Thymus (tissue), 11 donors: ENCODE measurements at regions not wholly inside any gene's neighbourhood (a gene's known extent, or its start where the extent isn't known, plus 50 kb on each side); places are given as distances from the start of the nearest gene placed in this dataset.

Experiments
- DNase-seq, 9 donors: peaks; one replicate each; pipeline ENCODE4 v3.0.0-alpha.2; 2013; ENCODE audit warnings: low spot score in 9 of 9, low read depth in 6 of 9, missing footprints in 1 of 9
- H3K27ac ChIP-seq, 2 donors: one replicate each; pipeline ENCODE4 v1.5.1; 2013; ENCODE audit warnings: control low read depth in 1 of 2, low read depth in 1 of 2, low read length in 1 of 2, mild to moderate bottlenecking in 1 of 2, moderate library complexity in 1 of 2
- H3K27me3 ChIP-seq, 2 donors: one replicate each; pipeline ENCODE4 v1.5.1; 2013; ENCODE audit warnings: low read length in 1 of 2; ENCODE audit not compliant: control insufficient read depth in 2 of 2, insufficient read depth in 1 of 2
- H3K36me3 ChIP-seq, 2 donors: one replicate each; pipeline ENCODE4 v1.5.1; 2013; ENCODE audit warnings: low read length in 1 of 2, mild to moderate bottlenecking in 1 of 2, moderate library complexity in 1 of 2; ENCODE audit not compliant: control insufficient read depth in 2 of 2, insufficient read depth in 2 of 2
- H3K4me1 ChIP-seq, 2 donors: one replicate each; pipeline ENCODE4 v1.5.1; 2013; ENCODE audit warnings: low read length in 2 of 2; ENCODE audit not compliant: control insufficient read depth in 2 of 2, insufficient read depth in 2 of 2
- H3K4me3 ChIP-seq, 2 donors: one replicate each; pipeline ENCODE4 v1.5.1; 2013; ENCODE audit warnings: low read length in 2 of 2, control low read depth in 1 of 2, mild to moderate bottlenecking in 1 of 2
- H3K9me3 ChIP-seq, 2 donors: one replicate each; pipeline ENCODE4 v1.5.1; 2013; ENCODE audit warnings: low read length in 1 of 2, mild to moderate bottlenecking in 1 of 2; ENCODE audit not compliant: control insufficient read depth in 2 of 2, insufficient read depth in 1 of 2
- WGBS: extraction: QIAGEN DNeasy Blood & Tissue Kit; methylation state at CpG from one replicate; pipeline ENCODE4 v1.1.7; 2013; 5-methylcytosine and 5-hydroxymethylcytosine counted together
- donor health status: healthy.

DNA sequence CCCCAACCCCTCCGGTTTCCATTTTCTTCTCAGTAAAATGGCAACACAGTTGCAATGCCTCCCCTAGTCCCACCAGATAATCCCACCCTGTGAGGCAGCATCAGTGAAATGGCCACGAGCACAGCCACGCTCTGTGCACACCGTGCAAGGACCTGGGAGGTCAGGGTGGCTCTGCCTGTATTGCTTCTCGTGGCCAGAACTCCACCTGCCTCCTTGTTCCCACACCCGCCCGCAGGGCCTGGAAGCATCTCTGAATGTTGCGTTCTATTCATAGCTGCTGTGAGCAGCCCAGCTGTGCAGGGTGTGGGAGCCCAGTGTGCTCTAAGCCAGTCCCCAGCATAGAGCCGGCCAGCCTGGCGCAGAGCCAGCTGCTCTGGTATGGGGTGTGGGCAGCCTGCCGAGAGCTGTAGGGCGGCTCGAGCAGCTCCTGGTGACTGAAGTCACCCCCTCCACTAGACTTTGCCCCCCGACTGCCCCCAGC lies 161.1 kb downstream of the DLL1 start:
- Histone ChIP-seq H3K36me3 (no peaks in the 10 kb centered on the region), H3K9me3 (peaks cover 0 to 1% of the 10 kb centered on the region in 2 donors), H3K4me1 (peaks cover 0 to 2% of the 10 kb centered on the region in 2 donors), H3K27me3 (no peaks in the 10 kb centered on the region), H3K27ac (no peak overlapping the region), H3K4me3 (no peak overlapping the region)
- no peak for DNase-seq
- 87% methylated on average over 14 of the region's 14 CpGs for WGBS

DNA sequence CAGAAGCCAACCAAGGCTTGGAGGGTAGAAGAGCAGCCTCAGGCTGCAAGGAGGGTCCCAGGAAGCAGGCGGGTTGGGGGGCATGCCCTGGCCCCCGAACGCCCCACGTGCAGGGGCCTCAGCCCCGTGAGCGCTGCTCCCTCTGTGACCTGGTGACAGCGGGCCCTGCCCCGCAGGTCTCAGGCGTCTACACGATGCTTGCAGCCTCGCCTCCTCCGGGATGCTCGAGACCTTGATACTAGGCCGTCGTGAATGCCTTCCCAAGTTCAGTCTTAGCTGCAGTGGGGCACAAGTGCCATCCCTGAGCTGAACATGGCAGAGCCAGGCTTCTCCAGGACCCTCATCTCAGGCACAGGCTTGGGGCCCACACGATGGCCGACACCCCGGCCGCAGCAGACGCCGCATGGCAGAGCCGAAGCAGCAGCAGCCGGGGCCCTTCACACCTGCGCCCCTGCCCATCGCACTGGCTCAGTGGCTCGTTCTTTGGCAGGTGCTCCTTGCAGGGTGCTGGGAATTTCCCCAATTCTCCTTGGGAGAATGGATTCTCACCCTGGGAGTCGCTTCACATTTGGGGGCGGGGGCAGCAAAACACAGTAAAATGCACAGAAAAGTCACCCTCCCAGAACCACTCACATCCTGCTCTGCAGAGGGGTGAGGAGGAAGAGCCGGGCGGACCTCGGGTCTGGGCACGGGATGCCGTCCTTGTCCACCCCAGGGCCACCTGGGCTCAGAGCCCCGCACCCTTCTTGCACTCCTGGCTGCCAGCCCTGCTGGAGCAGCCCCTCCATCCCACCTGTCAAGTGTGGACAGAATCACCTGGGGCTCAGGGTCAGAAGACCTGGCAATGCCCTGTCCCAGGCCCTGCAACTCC lies 161.8 kb downstream of the DLL1 start:
- Histone ChIP-seq H3K9me3 (peaks cover 0 to under 1% of the 10 kb centered on the region in 2 donors), H3K4me3 (no peak overlapping the region), H3K27ac (no peak overlapping the region), H3K36me3 (no peaks in the 10 kb centered on the region), H3K4me1 (peaks cover 0 to 2% of the 10 kb centered on the region in 2 donors), H3K27me3 (no peaks in the 10 kb centered on the region)
- 96% methylated on average over 34 of the region's 34 CpGs for WGBS
- DNase-seq, result no peak

DNA sequence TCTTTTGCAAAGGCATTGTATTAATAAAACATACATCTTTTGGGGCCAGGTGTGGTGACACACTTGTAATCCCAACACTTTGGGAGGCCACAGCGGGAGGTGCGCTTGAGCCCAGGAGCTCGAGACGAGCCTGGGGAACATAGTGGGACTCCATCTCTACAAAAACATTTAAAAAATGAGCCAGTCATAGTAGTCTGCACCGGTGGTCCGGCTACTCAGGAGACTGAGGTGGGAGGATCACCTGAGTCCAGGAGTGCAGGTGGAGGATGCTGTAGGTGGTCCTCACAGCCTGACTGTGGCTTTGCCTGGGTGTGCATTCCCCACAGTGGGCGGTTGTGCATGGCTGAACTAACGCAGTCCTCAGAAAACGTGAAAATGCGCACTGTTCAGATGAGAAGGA lies 162.5 kb downstream of the DLL1 start:
- Histone ChIP-seq H3K4me3 (no peak overlapping the region), H3K9me3 (no peaks in the 10 kb centered on the region), H3K4me1 (peaks cover 0 to 2% of the 10 kb centered on the region in 2 donors), H3K27ac (no peak overlapping the region), H3K36me3 (no peaks in the 10 kb centered on the region), H3K27me3 (no peaks in the 10 kb centered on the region)
- 95% methylated on average over 10 of the region's 10 CpGs for WGBS
- no peak for DNase-seq

DNA sequence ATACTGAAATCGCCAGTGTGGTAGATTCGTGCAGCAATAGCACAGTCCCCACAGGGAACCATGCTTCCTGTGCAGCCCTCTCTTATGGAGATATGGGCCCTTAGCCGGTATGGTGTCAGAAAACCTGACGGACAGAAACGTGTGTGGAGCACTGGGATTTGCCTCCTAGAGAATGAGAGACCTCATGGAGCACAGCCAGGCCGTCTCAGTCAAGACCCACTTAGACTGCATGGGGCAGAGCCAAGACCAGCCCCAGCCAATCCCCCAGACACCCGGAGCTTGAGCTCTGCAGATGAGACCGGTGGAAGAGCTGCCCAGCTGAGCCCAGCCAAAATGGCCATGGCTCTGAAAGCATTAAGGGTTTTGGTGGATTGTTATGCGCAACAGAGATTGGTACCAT lies 163.7 kb downstream of the DLL1 start:
- no peaks in the 10 kb centered on the region for H3K9me3 ChIP-seq
- H3K4me1 ChIP-seq, result peaks cover 0 to 2% of the 10 kb centered on the region in 2 donors
- no peak for DNase-seq
- no peak overlapping the region for H3K4me3 ChIP-seq
- no peak overlapping the region for H3K27ac ChIP-seq
- no peaks in the 10 kb centered on the region for H3K27me3 ChIP-seq
- WGBS, result 89% methylated on average over 9 of the region's 9 CpGs
- no peaks in the 10 kb centered on the region for H3K36me3 ChIP-seq

DNA sequence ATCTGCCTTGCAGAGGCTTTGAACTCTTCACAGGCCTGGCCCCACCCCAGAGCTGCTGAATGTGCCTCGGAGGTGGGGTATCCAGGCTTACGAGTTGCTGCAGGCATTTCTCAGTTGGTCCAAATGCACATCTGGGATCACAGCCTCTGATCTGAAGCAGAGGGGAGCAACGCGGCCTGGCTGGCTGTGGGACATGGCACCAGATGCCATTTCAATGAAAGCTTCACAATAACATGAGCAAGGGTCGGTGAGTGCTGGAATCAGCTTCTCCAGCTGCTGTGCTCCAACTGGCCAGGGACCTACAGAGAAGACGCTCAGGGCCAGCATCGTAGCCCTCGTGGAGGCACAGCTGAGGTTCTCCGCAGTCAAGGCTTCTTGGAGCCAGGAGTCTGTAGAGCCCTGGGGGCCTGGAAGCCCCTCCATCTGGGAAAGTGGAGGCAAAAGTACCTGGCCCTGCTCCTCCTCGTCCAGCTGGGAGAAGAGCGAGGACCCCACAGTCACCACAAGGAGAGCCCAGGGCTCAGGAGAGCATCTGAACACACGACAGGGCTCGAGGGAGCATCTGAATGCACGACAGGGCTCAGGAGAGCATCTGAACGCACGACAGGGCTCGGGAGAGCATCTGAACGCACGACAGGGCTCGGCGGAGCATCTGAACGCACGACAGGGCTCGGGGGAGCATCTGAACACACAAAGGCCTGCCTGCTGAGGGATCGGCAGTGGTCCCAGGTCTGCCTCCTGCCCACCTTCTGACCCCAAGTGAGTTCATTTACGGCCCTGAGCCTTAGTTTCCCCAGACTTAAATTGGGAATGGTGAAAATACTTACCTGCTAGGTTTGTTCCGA lies 165.2 kb downstream of the DLL1 start:
- peaks cover 0 to 2% of the 10 kb centered on the region in 2 donors for H3K4me1 ChIP-seq
- DNase-seq, result no peak
- H3K4me3 ChIP-seq, result no peak overlapping the region
- H3K27me3 ChIP-seq, result no peaks in the 10 kb centered on the region
- H3K27ac ChIP-seq, result no peak overlapping the region
- H3K36me3 ChIP-seq, result no peaks in the 10 kb centered on the region
- H3K9me3 ChIP-seq, result no peaks in the 10 kb centered on the region
- WGBS, result 91% methylated on average over 27 of the region's 27 CpGs

DNA sequence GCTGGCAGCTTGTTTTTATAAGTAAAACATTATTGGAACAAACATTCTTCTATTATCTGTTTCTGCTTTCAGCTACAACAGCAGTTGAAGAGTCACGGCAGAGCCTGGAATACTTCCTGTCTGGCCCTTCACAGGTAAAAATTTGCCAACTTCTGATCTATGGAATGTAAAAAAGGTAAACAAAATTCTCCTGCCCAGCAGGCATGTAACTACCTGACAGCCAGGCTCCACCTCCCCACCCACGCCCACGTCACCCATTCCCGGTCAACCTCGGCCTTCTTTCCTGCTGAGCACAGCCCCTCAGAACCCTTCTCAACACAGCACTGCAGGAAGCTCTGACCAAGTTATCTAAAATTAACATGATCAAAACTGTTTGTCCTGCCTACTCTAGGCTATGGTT lies 166.0 kb downstream of the DLL1 start:
- Histone ChIP-seq H3K4me1 (peaks cover 0 to 2% of the 10 kb centered on the region in 2 donors), H3K36me3 (no peaks in the 10 kb centered on the region), H3K27ac (no peak overlapping the region), H3K9me3 (no peaks in the 10 kb centered on the region), H3K4me3 (no peak overlapping the region), H3K27me3 (no peaks in the 10 kb centered on the region)
- no peak for DNase-seq
- WGBS, result 92% methylated on average over 5 of the region's 5 CpGs

DNA sequence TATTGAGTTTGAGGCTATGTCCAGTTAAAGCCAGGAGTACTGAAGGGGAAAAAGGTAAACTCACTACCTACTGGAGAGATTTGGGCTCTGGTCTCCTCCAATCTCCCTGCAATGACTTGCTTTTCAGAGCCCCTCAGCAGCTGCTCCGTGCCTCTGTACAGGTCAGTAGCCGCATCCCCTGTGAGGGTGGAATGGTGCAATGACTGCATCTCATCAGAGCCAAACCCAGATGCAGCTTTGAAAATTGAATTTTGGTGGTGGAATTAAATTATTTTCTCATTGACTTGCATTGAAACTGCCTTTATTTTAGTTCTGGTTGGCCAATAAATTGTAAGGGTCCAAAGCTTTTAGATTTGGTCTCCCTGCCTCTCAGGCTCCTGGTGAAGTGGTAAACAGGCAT lies 166.7 kb downstream of the DLL1 start:
- Histone ChIP-seq H3K27me3 (no peaks in the 10 kb centered on the region), H3K4me1 (peaks cover 0 to 2% of the 10 kb centered on the region in 2 donors), H3K27ac (no peak overlapping the region), H3K36me3 (no peaks in the 10 kb centered on the region), H3K9me3 (no peaks in the 10 kb centered on the region), H3K4me3 (no peak overlapping the region)
- WGBS, result 98% methylated on average over 2 of the region's 2 CpGs
- no peak for DNase-seq

DNA sequence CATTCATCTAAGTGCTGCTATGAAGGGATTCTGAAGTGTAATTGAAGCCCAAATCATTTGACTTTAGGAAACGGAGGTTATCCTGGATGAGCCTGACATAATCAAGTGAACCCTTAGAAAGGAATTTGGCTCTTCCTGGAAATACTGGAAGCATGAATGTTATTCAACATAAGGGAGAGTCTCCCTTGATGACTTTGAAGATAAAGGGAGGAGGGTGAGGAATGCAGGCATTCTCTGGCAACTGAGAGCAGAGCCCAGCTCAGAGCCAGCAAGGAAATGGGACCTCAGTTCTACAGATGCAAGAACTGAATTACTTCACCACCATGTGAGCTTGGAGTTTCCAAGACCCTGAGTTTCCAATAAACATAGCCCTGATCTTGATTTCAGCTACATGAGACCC lies 168.2 kb downstream of the DLL1 start:
- Histone ChIP-seq H3K27me3 (no peaks in the 10 kb centered on the region), H3K36me3 (no peaks in the 10 kb centered on the region), H3K4me1 (peaks cover 0 to 2% of the 10 kb centered on the region in 2 donors), H3K27ac (no peak overlapping the region), H3K9me3 (no peaks in the 10 kb centered on the region), H3K4me3 (no peak overlapping the region)
- DNase-seq, result no peak
- 83% methylated on average over 1 of the region's 1 CpG for WGBS
